ENCODE measurements at regions not wholly inside any gene's neighbourhood (a gene's known extent, or its start where the extent isn't known, plus 50 kb on each side); places are given as distances from the start of the nearest gene placed in this dataset.

- no peak for TF ChIP-seq POLR2A (IDR thresholded peaks at IDR 0.05; ENCODE audit: extremely low read depth, insufficient read length)
- TF ChIP-seq, protein P1, sequence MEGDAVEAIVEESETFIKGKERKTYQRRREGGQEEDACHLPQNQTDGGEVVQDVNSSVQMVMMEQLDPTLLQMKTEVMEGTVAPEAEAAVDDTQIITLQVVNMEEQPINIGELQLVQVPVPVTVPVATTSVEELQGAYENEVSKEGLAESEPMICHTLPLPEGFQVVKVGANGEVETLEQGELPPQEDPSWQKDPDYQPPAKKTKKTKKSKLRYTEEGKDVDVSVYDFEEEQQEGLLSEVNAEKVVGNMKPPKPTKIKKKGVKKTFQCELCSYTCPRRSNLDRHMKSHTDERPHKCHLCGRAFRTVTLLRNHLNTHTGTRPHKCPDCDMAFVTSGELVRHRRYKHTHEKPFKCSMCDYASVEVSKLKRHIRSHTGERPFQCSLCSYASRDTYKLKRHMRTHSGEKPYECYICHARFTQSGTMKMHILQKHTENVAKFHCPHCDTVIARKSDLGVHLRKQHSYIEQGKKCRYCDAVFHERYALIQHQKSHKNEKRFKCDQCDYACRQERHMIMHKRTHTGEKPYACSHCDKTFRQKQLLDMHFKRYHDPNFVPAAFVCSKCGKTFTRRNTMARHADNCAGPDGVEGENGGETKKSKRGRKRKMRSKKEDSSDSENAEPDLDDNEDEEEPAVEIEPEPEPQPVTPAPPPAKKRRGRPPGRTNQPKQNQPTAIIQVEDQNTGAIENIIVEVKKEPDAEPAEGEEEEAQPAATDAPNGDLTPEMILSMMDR (IDR thresholded peaks at IDR 0.05; ENCODE audit: low read depth, low read length): no peak
- TF ChIP-seq, protein P2, sequence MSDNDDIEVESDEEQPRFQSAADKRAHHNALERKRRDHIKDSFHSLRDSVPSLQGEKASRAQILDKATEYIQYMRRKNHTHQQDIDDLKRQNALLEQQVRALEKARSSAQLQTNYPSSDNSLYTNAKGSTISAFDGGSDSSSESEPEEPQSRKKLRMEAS (IDR thresholded peaks at IDR 0.05; ENCODE audit: low read depth, low read length): no peak
- TF ChIP-seq MYC (IDR thresholded peaks at IDR 0.05; ENCODE audit: low read depth, low read length): no peak
These were observed 56.8 kb upstream of the DCTD start for GRCh38 chr4:182973941-182974340.

Measured in NB4 (cell line).